MM.1S (cell line): ENCODE measurements at regions not wholly inside any gene's neighbourhood (a gene's known extent, or its start where the extent isn't known, plus 50 kb on each side); places are given as distances from the start of the nearest gene placed in this dataset.
A peak's percentile ranks its signal among the peaks of the same experiment; 100 is the strongest.
"Not testable (repeated sequence)": the region's sequence is repeated elsewhere in the genome, so short reads cannot be mapped to it uniquely, and the experiment has no call there.

Experiments used
- DNase-seq: peaks from one replicate; pipeline ENCODE4 v3.0.0-alpha.2; 2015
- H2AFZ ChIP-seq: fragments of 300-600 bp; sonication (generic); 2 replicates; pipeline ENCODE4 v1.6.0; 2016; ENCODE audit warnings: antibody characterized with exemption, low read length
- H3F3A ChIP-seq: fragments of 300-600 bp; sonication (generic); 2 replicates; pipeline ENCODE4 v1.6.1; 2016; ENCODE audit warnings: mild to moderate bottlenecking, antibody characterized with exemption, low read length, moderate library complexity, mixed read lengths; ENCODE audit not compliant: insufficient read depth
- H3K27ac ChIP-seq: fragments of 300-600 bp; sonication (generic); 2 replicates; pipeline ENCODE4 v1.5.1; 2016; ENCODE audit warnings: mild to moderate bottlenecking, low read length
- H3K27me3 ChIP-seq: fragments of 300-600 bp; sonication (generic); replicated peaks from 2 replicates; pipeline ENCODE4 v1.6.0; 2016; ENCODE audit warnings: low read length; ENCODE audit not compliant: insufficient read depth
- H3K36me3 ChIP-seq: fragments of 300-600 bp; sonication (generic); replicated peaks from 2 replicates; pipeline ENCODE4 v1.6.1; 2016; ENCODE audit warnings: mild to moderate bottlenecking, low read length, mixed read lengths; ENCODE audit not compliant: insufficient read depth
- H3K4me1 ChIP-seq: fragments of 300-600 bp; sonication (generic); 2 replicates; pipeline ENCODE4 v1.6.1; 2016; ENCODE audit warnings: low read length, mixed read lengths
- H3K4me2 ChIP-seq: fragments of 300-600 bp; sonication (generic); 2 replicates; pipeline ENCODE4 v1.6.0; 2016; ENCODE audit warnings: low read depth, low read length
- H3K4me3 ChIP-seq: fragments of 300-600 bp; sonication (generic); 2 replicates; pipeline ENCODE4 v1.5.1; 2016; ENCODE audit warnings: low read length, mixed read lengths
- H3K79me2 ChIP-seq: fragments of 300-600 bp; sonication (generic); 2 replicates; pipeline ENCODE4 v1.6.1; 2016; ENCODE audit warnings: mixed run types, low read length, mixed read lengths
- H3K9ac ChIP-seq: fragments of 300-600 bp; sonication (generic); 2 replicates; pipeline ENCODE4 v1.6.1; 2016; ENCODE audit warnings: low read length, mixed read lengths
- H3K9me2 ChIP-seq: fragments of 300-600 bp; sonication (generic); replicated peaks from 2 replicates; pipeline ENCODE4 v1.6.1; 2016; ENCODE audit warnings: mild to moderate bottlenecking, low read length, mixed read lengths; ENCODE audit not compliant: insufficient read depth
- H3K9me3 ChIP-seq: fragments of 300-600 bp; sonication (generic); replicated peaks from 2 replicates; pipeline ENCODE4 v1.6.1; 2016; ENCODE audit warnings: mild to moderate bottlenecking, low read length, mixed read lengths; ENCODE audit not compliant: insufficient read depth
- H4K20me1 ChIP-seq: fragments of 300-600 bp; sonication (generic); 2 replicates; pipeline ENCODE4 v1.6.1; 2016; ENCODE audit warnings: mild to moderate bottlenecking, low read length, moderate library complexity, mixed read lengths; ENCODE audit not compliant: insufficient read depth
- CTCF ChIP-seq: fragments of 300-600 bp; sonication (generic); IDR thresholded peaks from 2 replicates; pipeline ENCODE4 v1.5.1; 2016; ENCODE audit warnings: antibody characterized with exemption, low read length, mixed read lengths
- EZH2 ChIP-seq: fragments of 300-600 bp; sonication (generic); optimal IDR thresholded peaks from 2 replicates; pipeline ENCODE3; 2017; ENCODE audit warnings: low read depth, mild to moderate bottlenecking, antibody characterized with exemption, low read length, mixed read lengths
- EZH2phosphoT487 ChIP-seq: fragments of 300-600 bp; sonication (generic); IDR thresholded peaks from 2 replicates; pipeline ENCODE4 v1.6.1; 2018; ENCODE audit warnings: antibody characterized with exemption, low read length

DNA sequence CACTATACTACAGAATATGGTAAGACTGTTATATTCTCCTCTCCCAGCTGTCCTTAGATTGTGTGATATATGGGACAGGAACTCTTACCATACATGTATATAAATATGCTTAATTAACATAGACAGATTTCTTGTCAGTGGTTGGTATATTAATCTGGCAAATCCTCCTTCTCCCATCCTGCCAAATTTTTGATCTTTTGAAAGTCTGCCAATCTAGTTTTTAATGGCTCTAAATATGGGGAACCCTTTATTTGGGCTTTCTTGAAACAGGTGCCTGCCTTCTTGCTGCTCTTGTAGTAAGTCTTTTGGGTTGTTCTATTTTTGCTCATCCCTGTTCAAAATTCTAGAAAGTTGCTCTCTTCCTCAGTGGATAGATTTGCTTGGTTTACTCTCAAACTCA lies 63.5 kb downstream of the SPATA31D1 start:
- H3K4me3 ChIP-seq = no peak overlapping the region
- H3K36me3 ChIP-seq = no peaks in the 10 kb centered on the region
- no peaks in the 10 kb centered on the region for H3K79me2 ChIP-seq
- no peak for DNase-seq
- no peak overlapping the region for H2AFZ ChIP-seq
- no peak for TF ChIP-seq EZH2
- TF ChIP-seq EZH2phosphoT487 = no peak
- no peak for TF ChIP-seq CTCF
- H3K4me1 ChIP-seq = 0 out of 2 replicates have a peak, but pooled peaks cover 2% of the 10 kb centered on the region
- no peaks in the 10 kb centered on the region for H3K27me3 ChIP-seq
- H3K9me2 ChIP-seq = no peaks in the 10 kb centered on the region
- H3K9ac ChIP-seq = no peak overlapping the region
- H3K27ac ChIP-seq = no peak overlapping the region
- H4K20me1 ChIP-seq = no peaks in the 10 kb centered on the region
- H3K4me2 ChIP-seq = no peak overlapping the region
- H3F3A ChIP-seq = no peaks in the 10 kb centered on the region
- H3K9me3 ChIP-seq = no peaks in the 10 kb centered on the region

DNA sequence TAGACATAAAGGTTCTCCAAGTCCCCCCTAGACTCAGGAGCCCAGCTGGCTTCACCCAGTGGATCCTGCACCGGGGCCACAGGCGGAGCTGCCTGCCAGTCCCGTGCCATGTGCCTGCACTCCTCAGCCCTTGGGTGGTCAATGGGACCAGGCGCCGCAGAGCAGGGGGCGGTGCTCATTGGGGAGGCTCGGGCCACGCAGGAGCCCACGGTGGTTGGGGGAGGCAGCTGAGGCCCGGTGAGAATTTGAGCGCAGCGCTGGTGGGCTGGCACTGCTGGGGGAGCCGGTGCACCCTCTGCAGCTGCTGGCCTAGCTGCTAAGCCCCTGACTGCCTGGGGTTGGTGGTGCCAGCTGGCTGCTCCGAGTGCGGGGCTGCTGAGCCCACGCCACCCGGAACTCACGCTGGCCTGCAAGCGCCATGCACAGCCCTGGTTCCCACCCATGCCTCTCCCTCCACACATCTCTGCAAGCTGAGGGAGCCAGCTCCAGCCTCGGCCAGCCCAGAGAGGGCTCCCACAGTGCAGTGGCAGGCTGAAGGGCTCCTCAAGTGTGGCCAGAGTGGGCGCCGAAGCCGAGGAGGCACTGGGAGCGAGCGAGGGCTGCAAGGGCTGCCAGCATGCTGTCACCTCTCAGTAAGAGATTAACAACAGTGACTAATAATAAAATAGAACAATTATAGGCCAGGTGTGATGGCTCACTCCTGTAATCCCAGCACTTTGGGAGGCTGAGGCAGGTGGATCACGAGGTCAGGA lies 65.9 kb downstream of the SPATA31D1 start:
- Histone ChIP-seq H2AFZ (no peak overlapping the region), H3K9me2 (no peaks in the 10 kb centered on the region), H3K9ac (no peak overlapping the region), H3K9me3 (no peaks in the 10 kb centered on the region), H3K27ac (no peak overlapping the region), H3K79me2 (no peaks in the 10 kb centered on the region), H3K27me3 (no peaks in the 10 kb centered on the region), H3K4me3 (no peak overlapping the region), H3K4me1 (peaks cover 22% of the 10 kb centered on the region), H3K4me2 (no peak overlapping the region), H4K20me1 (no peaks in the 10 kb centered on the region), H3K36me3 (no peaks in the 10 kb centered on the region), H3F3A (peaks cover 5% of the 10 kb centered on the region; the same call in 1 of the 2 replicates)
- DNase-seq = no peak
- no peak for TF ChIP-seq EZH2phosphoT487
- TF ChIP-seq EZH2 = no peak
- no peak for TF ChIP-seq CTCF

GRCh38 chr9:82057805-82058204 lies 69.2 kb downstream of the SPATA31D1 start:
- peak overlapping the region; percentile 56; the same call in 1 of the 2 replicates for H3K27ac ChIP-seq
- peaks cover 5% of the 10 kb centered on the region; the same call in 1 of the 2 replicates for H3F3A ChIP-seq
- no peak overlapping the region for H2AFZ ChIP-seq
- H3K4me3 ChIP-seq = no peak overlapping the region
- H3K9me2 ChIP-seq = no peaks in the 10 kb centered on the region
- no peaks in the 10 kb centered on the region for H3K79me2 ChIP-seq
- peaks cover 22% of the 10 kb centered on the region for H3K4me1 ChIP-seq
- no peaks in the 10 kb centered on the region for H3K36me3 ChIP-seq
- no peaks in the 10 kb centered on the region for H3K27me3 ChIP-seq
- H3K4me2 ChIP-seq = peak overlapping the region; percentile 36; the same call in 1 of the 2 replicates
- H3K9me3 ChIP-seq = no peaks in the 10 kb centered on the region
- H4K20me1 ChIP-seq = no peaks in the 10 kb centered on the region
- H3K9ac ChIP-seq = 0 out of 2 replicates have a peak overlapping the region, but pooled peaks have one; percentile 21
- TF ChIP-seq EZH2phosphoT487 (no peak), EZH2 (no peak), CTCF (no peak)
- peak; percentile 93 for DNase-seq

DNA sequence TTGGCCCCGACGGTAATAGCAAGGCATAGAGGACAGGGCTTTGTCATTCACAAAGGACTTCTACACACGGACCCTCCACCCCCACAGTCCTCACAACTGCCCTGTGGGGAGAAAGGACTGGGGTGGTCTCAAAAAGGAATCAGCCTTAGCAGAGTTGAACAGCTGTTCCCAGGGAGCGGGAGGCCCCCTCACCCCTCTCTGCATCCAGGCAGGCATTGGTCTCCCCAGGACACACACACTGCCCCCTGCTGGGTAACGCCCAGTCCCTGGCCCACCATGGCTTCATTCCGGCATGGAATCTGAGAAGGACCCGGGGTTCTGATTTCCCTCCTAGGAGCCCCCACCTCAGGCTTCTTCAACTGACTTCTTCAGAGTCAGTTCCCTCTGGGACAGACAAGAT lies 73.2 kb downstream of the SPATA31D1 start:
- H3K79me2 ChIP-seq, H3K27ac ChIP-seq: not testable (repeated sequence)

More for the DNA sequence above, 73.2 kb downstream of the SPATA31D1 start:
- not testable (repeated sequence) for H3F3A ChIP-seq, H3K9ac ChIP-seq, H3K27me3 ChIP-seq, H3K9me3 ChIP-seq, H3K36me3 ChIP-seq, H4K20me1 ChIP-seq, H3K9me2 ChIP-seq, H3K4me3 ChIP-seq, DNase-seq, H3K4me2 ChIP-seq, H2AFZ ChIP-seq
- peaks cover 22% of the 10 kb centered on the region for H3K4me1 ChIP-seq
